SK-N-SH treated with all-trans-retinoic acid at 6 μM for 48 hours (cell line): ENCODE measurements at regions not wholly inside any gene's neighbourhood (a gene's known extent, or its start where the extent isn't known, plus 50 kb on each side); places are given as distances from the start of the nearest gene placed in this dataset.

Source experiments
- ATAC-seq: fragments of 200-7000 bp; cut with Tn5 transposase; 3 replicates; pipeline ENCODE4 v1.9.1; 2020; ENCODE audit warnings: mild to moderate bottlenecking, moderate library complexity
- ARNTL ChIP-seq: fragments of 450-650 bp; formaldehyde crosslinking; IDR thresholded peaks from 2 replicates; pipeline ENCODE4 v1.5.0; 2020; ENCODE audit warnings: low read depth, mild to moderate bottlenecking, moderate library complexity, borderline replicate concordance
- BACH2 ChIP-seq: fragments of 250-450 bp; sonication (Bioruptor Pico); IDR thresholded peaks from 2 replicates; pipeline ENCODE4 v1.9.0; 2021; ENCODE audit warnings: mild to moderate bottlenecking, borderline replicate concordance
- CREB5 ChIP-seq: fragments of 250-450 bp; sonication (Bioruptor Pico); IDR thresholded peaks from 2 replicates; pipeline ENCODE4 v1.5.1; 2020; ENCODE audit warnings: low read depth, mild to moderate bottlenecking, moderate library complexity
- CSDC2 ChIP-seq: fragments of 250-450 bp; sonication (Bioruptor Pico); IDR thresholded peaks from 2 replicates; pipeline ENCODE4 v1.5.0; 2020; ENCODE audit warnings: mild to moderate bottlenecking, moderate library complexity
- ESRRG ChIP-seq: fragments of 250-450 bp; sonication (Bioruptor Pico); IDR thresholded peaks from 2 replicates; pipeline ENCODE4 v1.6.1; 2021; ENCODE audit warnings: mild to moderate bottlenecking
- GLIS3 ChIP-seq: fragments of 250-450 bp; sonication (Bioruptor Pico); IDR thresholded peaks from 2 replicates; pipeline ENCODE4 v1.5.0; 2020; ENCODE audit warnings: mild to moderate bottlenecking, moderate library complexity
- ISL1 ChIP-seq: fragments of 250-450 bp; sonication (Bioruptor Pico); IDR thresholded peaks from 2 replicates; pipeline ENCODE4 v2.1.2; 2022; ENCODE audit warnings: mild to moderate bottlenecking, moderate library complexity
- OSR1 ChIP-seq: fragments of 250-450 bp; sonication (Bioruptor Pico); IDR thresholded peaks from 2 replicates; pipeline ENCODE4 v1.8.0; 2022; ENCODE audit warnings: moderate library complexity, mild to moderate bottlenecking, inconsistent platforms
- PATZ1 ChIP-seq: fragments of 250-450 bp; sonication (Bioruptor Pico); IDR thresholded peaks from 2 replicates; pipeline ENCODE4 v1.8.0; 2020; ENCODE audit warnings: mild to moderate bottlenecking, moderate library complexity, borderline replicate concordance
- POU6F1 ChIP-seq: fragments of 250-450 bp; sonication (Bioruptor Pico); IDR thresholded peaks from 2 replicates; pipeline ENCODE4 v1.8.0; 2021; ENCODE audit warnings: low read depth, mild to moderate bottlenecking, moderate library complexity, borderline replicate concordance
- PPARA ChIP-seq: fragments of 250-450 bp; sonication (Bioruptor Pico); IDR thresholded peaks from 2 replicates; pipeline ENCODE4 v1.5.0; 2020; ENCODE audit warnings: mild to moderate bottlenecking, borderline replicate concordance
- RARB ChIP-seq: fragments of 250-450 bp; sonication (Bioruptor Pico); IDR thresholded peaks from 2 replicates; pipeline ENCODE4 v1.8.0; 2021; ENCODE audit warnings: mild to moderate bottlenecking, moderate library complexity
- TCF4 ChIP-seq: fragments of 250-450 bp; sonication (Bioruptor Pico); IDR thresholded peaks from 2 replicates; pipeline ENCODE4 v1.8.0; 2021; ENCODE audit warnings: mild to moderate bottlenecking, moderate library complexity, borderline replicate concordance
- TOX ChIP-seq: fragments of 250-450 bp; sonication (Bioruptor Pico); IDR thresholded peaks from 2 replicates; pipeline ENCODE4 v1.8.0; 2021; ENCODE audit warnings: mild to moderate bottlenecking, moderate library complexity, borderline replicate concordance
- ZFP3 ChIP-seq: fragments of 250-450 bp; sonication (Bioruptor Pico); IDR thresholded peaks from 2 replicates; pipeline ENCODE4 v1.5.0; 2020; ENCODE audit warnings: mild to moderate bottlenecking, moderate library complexity
- ZFP30 ChIP-seq: fragments of 450-650 bp; formaldehyde crosslinking; IDR thresholded peaks from 2 replicates; pipeline ENCODE4 v1.5.0; 2022; ENCODE audit warnings: mild to moderate bottlenecking, moderate library complexity
- ZNF70 ChIP-seq: fragments of 450-650 bp; formaldehyde crosslinking; IDR thresholded peaks from 2 replicates; pipeline ENCODE4 v1.5.0; 2020; ENCODE audit warnings: mild to moderate bottlenecking, moderate library complexity
- ZNF8 ChIP-seq: fragments of 450-650 bp; formaldehyde crosslinking; IDR thresholded peaks from 2 replicates; pipeline ENCODE4 v1.5.0; 2020; ENCODE audit warnings: mild to moderate bottlenecking, moderate library complexity
- TF ChIP-seq, protein P1 (sequence below): fragments of 250-450 bp; sonication (Bioruptor Pico); IDR thresholded peaks from 2 replicates; pipeline ENCODE4 v1.5.1; 2021; ENCODE audit warnings: mild to moderate bottlenecking, moderate library complexity

DNA sequence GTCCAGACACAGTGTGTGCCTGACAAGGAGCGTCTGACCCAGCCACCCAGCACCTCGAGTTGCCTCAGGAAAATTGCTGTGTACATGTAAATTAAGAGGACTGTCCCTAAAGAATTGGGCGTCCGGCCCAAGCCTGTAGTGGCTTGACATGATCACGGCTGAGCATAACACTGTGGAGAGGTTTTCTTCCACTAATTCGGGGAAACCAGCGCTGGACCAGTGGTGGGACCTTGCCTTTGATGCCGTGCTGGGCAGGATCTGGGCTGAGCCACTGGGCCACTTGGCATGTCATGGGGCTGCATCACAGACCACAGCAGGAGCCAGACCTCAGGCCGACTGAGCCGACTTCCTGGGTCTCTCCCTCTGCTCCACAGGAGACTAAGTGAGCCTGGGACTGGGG is 282.5 kb downstream of the GLRX3 start:
- no peak for ATAC-seq
- TF ChIP-seq ZFP3 (no peak), CSDC2 (CRISPR knock-in tag) (no peak), PATZ1 (CRISPR knock-in tag) (no peak), PPARA (CRISPR knock-in tag) (no peak), TCF4 (CRISPR knock-in tag) (no peak), CREB5 (CRISPR knock-in tag) (no peak), ZFP30 (no peak), RARB (CRISPR knock-in tag) (no peak), BACH2 (no peak), ESRRG (CRISPR knock-in tag) (no peak), OSR1 (CRISPR knock-in tag) (no peak), ZNF8 (CRISPR knock-in tag) (no peak), ZNF70 (CRISPR knock-in tag) (no peak)
- TF ChIP-seq, protein P1, sequence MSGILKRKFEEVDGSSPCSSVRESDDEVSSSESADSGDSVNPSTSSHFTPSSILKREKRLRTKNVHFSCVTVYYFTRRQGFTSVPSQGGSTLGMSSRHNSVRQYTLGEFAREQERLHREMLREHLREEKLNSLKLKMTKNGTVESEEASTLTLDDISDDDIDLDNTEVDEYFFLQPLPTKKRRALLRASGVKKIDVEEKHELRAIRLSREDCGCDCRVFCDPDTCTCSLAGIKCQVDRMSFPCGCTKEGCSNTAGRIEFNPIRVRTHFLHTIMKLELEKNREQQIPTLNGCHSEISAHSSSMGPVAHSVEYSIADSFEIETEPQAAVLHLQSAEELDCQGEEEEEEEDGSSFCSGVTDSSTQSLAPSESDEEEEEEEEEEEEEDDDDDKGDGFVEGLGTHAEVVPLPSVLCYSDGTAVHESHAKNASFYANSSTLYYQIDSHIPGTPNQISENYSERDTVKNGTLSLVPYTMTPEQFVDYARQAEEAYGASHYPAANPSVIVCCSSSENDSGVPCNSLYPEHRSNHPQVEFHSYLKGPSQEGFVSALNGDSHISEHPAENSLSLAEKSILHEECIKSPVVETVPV = no peak

- TF ChIP-seq CSDC2 (CRISPR knock-in tag) = no peak
- TF ChIP-seq ISL1 (CRISPR knock-in tag) = no peak
- TF ChIP-seq POU6F1 (CRISPR knock-in tag) = no peak
- no peak for TF ChIP-seq ESRRG (CRISPR knock-in tag)
- no peak for TF ChIP-seq ZFP30
- ATAC-seq = no peak
Observed at GRCh38 chr10:130421909-130422308, 285.7 kb downstream of the GLRX3 start.

- TF ChIP-seq ZFP3 (no peak), RARB (CRISPR knock-in tag) (no peak), ARNTL (CRISPR knock-in tag) (no peak), ZNF8 (CRISPR knock-in tag) (no peak), GLIS3 (CRISPR knock-in tag) (no peak), BACH2 (no peak), ISL1 (CRISPR knock-in tag) (no peak), OSR1 (CRISPR knock-in tag) (no peak), TOX (no peak), ZNF70 (CRISPR knock-in tag) (no peak), PATZ1 (CRISPR knock-in tag) (no peak), PPARA (CRISPR knock-in tag) (no peak)
- TF ChIP-seq, protein P1 = no peak
- TF ChIP-seq, all 23 proteins: peak for 0
Observed at GRCh38 chr10:130422366-130423324, 286.5 kb downstream of the GLRX3 start.

More at GRCh38 chr10:130422366-130423324, 286.5 kb downstream of the GLRX3 start:
- no peak for ATAC-seq
